SW480 (cell line): ENCODE measurements at regions not wholly inside any gene's neighbourhood (a gene's known extent, or its start where the extent isn't known, plus 50 kb on each side); places are given as distances from the start of the nearest gene placed in this dataset.

Experiments used
- DNase-seq: peaks from one replicate; pipeline ENCODE4 v3.0.0-alpha.2; 2016; ENCODE audit warnings: low spot score

GRCh38 chr13:79084802-79085424 is 321.1 kb downstream of the RBM26 start:
- DNase-seq, result no peak

GRCh38 chr13:79081942-79082341 is 324.1 kb downstream of the RBM26 start:
- no peak for DNase-seq

- DNase-seq, result peak; percentile 5
Observed at GRCh38 chr13:79079351-79079839, 326.7 kb downstream of the RBM26 start.

GRCh38 chr13:79075703-79076102 is 330.4 kb downstream of the RBM26 start:
- DNase-seq, result no peak

- no peak for DNase-seq
Observed at GRCh38 chr13:79070343-79070974, 335.6 kb downstream of the RBM26 start.

GRCh38 chr13:79062291-79062690 is 343.8 kb downstream of the RBM26 start:
- no peak for DNase-seq

- no peak for DNase-seq
Observed at GRCh38 chr13:79060216-79060615, 345.8 kb downstream of the RBM26 start.

- no peak for DNase-seq
Observed at GRCh38 chr13:79056706-79057105, 349.3 kb downstream of the RBM26 start.

- no peak for DNase-seq
Observed at GRCh38 chr13:79051472-79051871, 354.6 kb downstream of the RBM26 start.

GRCh38 chr13:79044415-79044814 is 361.6 kb downstream of the RBM26 start:
- DNase-seq, result no peak

GRCh38 chr13:79043208-79043607 is 362.8 kb downstream of the RBM26 start:
- DNase-seq, result no peak

- no peak for DNase-seq
Observed at GRCh38 chr13:79037197-79037596, 368.9 kb downstream of the RBM26 start.

GRCh38 chr13:79034341-79034740 is 371.7 kb downstream of the RBM26 start:
- no peak for DNase-seq

GRCh38 chr13:79030513-79030912 is 371.6 kb upstream of the OBI1 start:
- no peak for DNase-seq

GRCh38 chr13:79018166-79018565 is 359.2 kb upstream of the OBI1 start:
- no peak for DNase-seq

GRCh38 chr13:79011179-79011578 is 352.2 kb upstream of the OBI1 start:
- DNase-seq, result no peak

- no peak for DNase-seq
Observed at GRCh38 chr13:79003989-79004898, 345.3 kb upstream of the OBI1 start.

- DNase-seq, result no peak
Observed at GRCh38 chr13:78999494-78999893, 340.5 kb upstream of the OBI1 start.

GRCh38 chr13:78998630-78999315 is 339.8 kb upstream of the OBI1 start:
- no peak for DNase-seq

GRCh38 chr13:78997902-78998629 is 339.1 kb upstream of the OBI1 start:
- DNase-seq, result no peak

- no peak for DNase-seq
Observed at GRCh38 chr13:78993792-78994191, 334.8 kb upstream of the OBI1 start.

- DNase-seq, result no peak
Observed at GRCh38 chr13:78981913-78982312, 323.0 kb upstream of the OBI1 start.
